GM18951 (cell line): ENCODE measurements at regions not wholly inside any gene's neighbourhood (a gene's known extent, or its start where the extent isn't known, plus 50 kb on each side); places are given as distances from the start of the nearest gene placed in this dataset.

Experiments used
- POLR2A ChIP-seq: IDR thresholded peaks from 4 replicates; pipeline ENCODE4 v1.6.1; 2011; ENCODE audit warnings: mild to moderate bottlenecking; ENCODE audit not compliant: insufficient read length, insufficient read depth; ENCODE audit errors: extremely low read depth
- in situ Hi-C: fragments of 300-500 bp; cut with MboI; formaldehyde crosslinking; loops from one replicate; pipeline ENCODE4 v1.12.0; 2022; ENCODE audit warnings: low sequenced_read_pairs, mixed read lengths, inconsistent platforms; ENCODE audit not compliant: unreplicated experiment

GRCh38 chr2:172182624-172183023, 79.9 kb upstream of the DLX2 start:
- in situ Hi-C loops, result no loop called here
- TF ChIP-seq POLR2A, result no peak

- in situ Hi-C loops, result no loop called here
- no peak for TF ChIP-seq POLR2A
Observed at GRCh38 chr2:172193331-172194089, 90.8 kb upstream of the DLX2 start.

GRCh38 chr2:172195836-172196376, 93.2 kb upstream of the DLX2 start:
- in situ Hi-C loops, result no loop called here
- TF ChIP-seq POLR2A, result no peak

GRCh38 chr2:172196768-172197431, 94.2 kb upstream of the DLX2 start:
- TF ChIP-seq POLR2A, result no peak
- in situ Hi-C loops, result no loop called here

GRCh38 chr2:172198361-172198760, 95.7 kb upstream of the DLX2 start:
- in situ Hi-C loops, result no loop called here
- no peak for TF ChIP-seq POLR2A

GRCh38 chr2:172198908-172199307, 96.2 kb upstream of the DLX2 start:
- TF ChIP-seq POLR2A, result no peak
- in situ Hi-C loops, result no loop called here

GRCh38 chr2:172200495-172201085, 97.9 kb upstream of the DLX2 start:
- in situ Hi-C loops, result loop anchor here (25.0 kb wide), 1 partner anchor 512 kb away; no protein-coding TSS in a partner anchor
- no peak for TF ChIP-seq POLR2A

GRCh38 chr2:172204309-172204708, 101.6 kb upstream of the DLX2 start:
- in situ Hi-C loops, result loop anchor here (25.0 kb wide), 1 partner anchor 508 kb away; no protein-coding TSS in a partner anchor
- no peak for TF ChIP-seq POLR2A

- no peak for TF ChIP-seq POLR2A
- in situ Hi-C loops, result loop anchor here (25.0 kb wide), 1 partner anchor 508 kb away; no protein-coding TSS in a partner anchor
Observed at GRCh38 chr2:172204762-172205161, 102.1 kb upstream of the DLX2 start.

GRCh38 chr2:172205292-172205691, 102.6 kb upstream of the DLX2 start:
- TF ChIP-seq POLR2A, result no peak
- in situ Hi-C loops, result loop anchor here (25.0 kb wide), 1 partner anchor 507 kb away; no protein-coding TSS in a partner anchor

GRCh38 chr2:172207911-172208310, 105.2 kb upstream of the DLX2 start:
- in situ Hi-C loops, result loop anchor here (25.0 kb wide), 1 partner anchor 504 kb away; no protein-coding TSS in a partner anchor
- TF ChIP-seq POLR2A, result no peak

GRCh38 chr2:172208791-172209325, 106.2 kb upstream of the DLX2 start:
- in situ Hi-C loops, result loop anchor here (25.0 kb wide), 1 partner anchor 503 kb away; no protein-coding TSS in a partner anchor
- TF ChIP-seq POLR2A, result no peak

- in situ Hi-C loops, result loop anchor here (25.0 kb wide), 1 partner anchor 502 kb away; no protein-coding TSS in a partner anchor
- TF ChIP-seq POLR2A, result no peak
Observed at GRCh38 chr2:172210599-172210998, 107.9 kb upstream of the DLX2 start.
